Esophagus squamous epithelium (tissue), 4 donors: ENCODE measurements at regions not wholly inside any gene's neighbourhood (a gene's known extent, or its start where the extent isn't known, plus 50 kb on each side); places are given as distances from the start of the nearest gene placed in this dataset.

Source experiments
- POLR2A ChIP-seq, 4 donors: fragments of 450-650 bp; IDR thresholded peaks; one replicate each; pipeline ENCODE4 v1.6.1; 2017; ENCODE audit warnings: antibody characterized with exemption in 4 of 4, mild to moderate bottlenecking in 4 of 4, moderate library complexity in 3 of 4
- TF ChIP-seq, protein P1 (sequence below), 6 experiments: fragments of 450-650 bp in 4 of 6; fragments of 200-600 bp in 2 of 6; sonication (generic) in 2 of 6; IDR thresholded peaks; one replicate each; pipeline ENCODE4 v1.5.1; 2016 to 2019; ENCODE audit warnings: antibody characterized with exemption in 6 of 6, mild to moderate bottlenecking in 4 of 6, moderate library complexity in 4 of 6

DNA sequence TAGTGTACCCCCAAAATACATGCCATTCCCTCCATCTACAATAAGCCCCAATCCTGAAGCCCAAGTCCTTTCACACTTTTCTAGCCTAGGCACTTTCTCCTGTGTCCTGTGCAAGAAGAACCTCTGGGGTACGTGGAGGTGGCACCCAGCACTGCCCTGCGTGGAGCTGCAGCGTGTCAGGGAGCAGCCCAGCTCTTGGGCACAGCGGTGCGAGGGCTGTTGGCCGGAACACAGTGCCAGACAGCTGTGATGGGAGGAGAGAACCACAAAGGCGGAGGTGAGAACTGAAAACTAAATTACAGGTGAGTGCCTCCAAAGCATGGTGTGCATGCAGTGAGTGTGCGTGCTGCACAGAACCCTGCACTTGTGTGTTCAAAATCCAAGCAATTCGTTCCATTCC, 621.3 kb upstream of the ADARB2 start:
- TF ChIP-seq, protein P1, sequence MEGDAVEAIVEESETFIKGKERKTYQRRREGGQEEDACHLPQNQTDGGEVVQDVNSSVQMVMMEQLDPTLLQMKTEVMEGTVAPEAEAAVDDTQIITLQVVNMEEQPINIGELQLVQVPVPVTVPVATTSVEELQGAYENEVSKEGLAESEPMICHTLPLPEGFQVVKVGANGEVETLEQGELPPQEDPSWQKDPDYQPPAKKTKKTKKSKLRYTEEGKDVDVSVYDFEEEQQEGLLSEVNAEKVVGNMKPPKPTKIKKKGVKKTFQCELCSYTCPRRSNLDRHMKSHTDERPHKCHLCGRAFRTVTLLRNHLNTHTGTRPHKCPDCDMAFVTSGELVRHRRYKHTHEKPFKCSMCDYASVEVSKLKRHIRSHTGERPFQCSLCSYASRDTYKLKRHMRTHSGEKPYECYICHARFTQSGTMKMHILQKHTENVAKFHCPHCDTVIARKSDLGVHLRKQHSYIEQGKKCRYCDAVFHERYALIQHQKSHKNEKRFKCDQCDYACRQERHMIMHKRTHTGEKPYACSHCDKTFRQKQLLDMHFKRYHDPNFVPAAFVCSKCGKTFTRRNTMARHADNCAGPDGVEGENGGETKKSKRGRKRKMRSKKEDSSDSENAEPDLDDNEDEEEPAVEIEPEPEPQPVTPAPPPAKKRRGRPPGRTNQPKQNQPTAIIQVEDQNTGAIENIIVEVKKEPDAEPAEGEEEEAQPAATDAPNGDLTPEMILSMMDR (IDR thresholded peaks at IDR 0.05) = no peak
- TF ChIP-seq POLR2A (IDR thresholded peaks at IDR 0.05) = no peak
